ENCODE measurements at regions not wholly inside any gene's neighbourhood (a gene's known extent, or its start where the extent isn't known, plus 50 kb on each side); places are given as distances from the start of the nearest gene placed in this dataset.

- Histone ChIP-seq H3K36me3 (ENCODE audit: insufficient read depth, low read length) (no peaks in the 10 kb centered on the region), H3K79me2 (ENCODE audit: insufficient read depth, low read length) (no peaks in the 10 kb centered on the region), H2AFZ (ENCODE audit: low read depth, low read length) (no peak overlapping the region), H3K27ac (ENCODE audit: low read depth, low read length) (no peak overlapping the region), H3K9me3 (ENCODE audit: insufficient read depth, low read depth, low read length) (peaks cover 4% of the 10 kb centered on the region), H4K20me1 (ENCODE audit: insufficient read depth, low read length) (no peaks in the 10 kb centered on the region), H3K4me2 (ENCODE audit: low read length) (no peak overlapping the region), H3K27me3 (ENCODE audit: insufficient read depth, low read length) (no peaks in the 10 kb centered on the region), H3K4me3 (ENCODE audit: insufficient read depth, low read depth, low read length) (no peak overlapping the region), H3K9ac (ENCODE audit: low read length) (no peak overlapping the region), H3K4me1 (ENCODE audit: insufficient read depth, low read length) (no peaks in the 10 kb centered on the region)
- H3K27ac Mint-ChIP-seq (ENCODE audit: unreplicated experiment), result no peak overlapping the region
- TF ChIP-seq EZH2 (IDR thresholded peaks at IDR 0.05; ENCODE audit: insufficient read depth, low read length) (no peak), CTCF (IDR thresholded peaks at IDR 0.05; ENCODE audit: insufficient read depth, low read depth, low read length) (no peak)
- H3K27me3 Mint-ChIP-seq (ENCODE audit: low read depth, unreplicated experiment), result peaks cover 28% of the 10 kb centered on the region
- peaks cover 4% of the 10 kb centered on the region for H3K36me3 Mint-ChIP-seq (ENCODE audit: low read depth, unreplicated experiment)
- H3K4me3 Mint-ChIP-seq (ENCODE audit: unreplicated experiment), result no peak overlapping the region
- H3K9me3 Mint-ChIP-seq (ENCODE audit: unreplicated experiment), result peaks cover 7% of the 10 kb centered on the region
- H3K4me1 Mint-ChIP-seq (ENCODE audit: low read depth, unreplicated experiment), result no peaks in the 10 kb centered on the region
- FAIRE-seq (no peak), DNase-seq (ENCODE audit: low read depth) (no peak)
These were observed 242.1 kb downstream of the BCL11B start for GRCh38 chr14:99029916-99030305.

GRCh38 chr14:99030454-99030853, 241.5 kb downstream of the BCL11B start:
- H3K27me3 ChIP-seq (ENCODE audit: insufficient read depth, low read length), result no peaks in the 10 kb centered on the region
- H3K27me3 Mint-ChIP-seq (ENCODE audit: low read depth, unreplicated experiment), result peaks cover 28% of the 10 kb centered on the region
- no peak for FAIRE-seq

More at GRCh38 chr14:99030454-99030853, 241.5 kb downstream of the BCL11B start:
- DNase-seq (ENCODE audit: low read depth), result no peak
- no peaks in the 10 kb centered on the region for H3K79me2 ChIP-seq (ENCODE audit: insufficient read depth, low read length)
- H3K36me3 ChIP-seq (ENCODE audit: insufficient read depth, low read length), result no peaks in the 10 kb centered on the region
- H3K4me1 ChIP-seq (ENCODE audit: insufficient read depth, low read length), result peaks cover 4% of the 10 kb centered on the region
- H3K27ac ChIP-seq (ENCODE audit: low read depth, low read length), result no peak overlapping the region
- H3K36me3 Mint-ChIP-seq (ENCODE audit: low read depth, unreplicated experiment), result peaks cover 4% of the 10 kb centered on the region
- no peak overlapping the region for H3K4me3 Mint-ChIP-seq (ENCODE audit: unreplicated experiment)
- no peak overlapping the region for H3K4me3 ChIP-seq (ENCODE audit: insufficient read depth, low read depth, low read length)
- H3K27ac Mint-ChIP-seq (ENCODE audit: unreplicated experiment), result no peak overlapping the region
- H4K20me1 ChIP-seq (ENCODE audit: insufficient read depth, low read length), result no peaks in the 10 kb centered on the region
- peaks cover 3% of the 10 kb centered on the region for H3K4me1 Mint-ChIP-seq (ENCODE audit: low read depth, unreplicated experiment)
- TF ChIP-seq CTCF (IDR thresholded peaks at IDR 0.05; ENCODE audit: insufficient read depth, low read depth, low read length), result no peak
- TF ChIP-seq EZH2 (IDR thresholded peaks at IDR 0.05; ENCODE audit: insufficient read depth, low read length), result no peak
- peaks cover 7% of the 10 kb centered on the region for H3K9me3 Mint-ChIP-seq (ENCODE audit: unreplicated experiment)
- H3K9ac ChIP-seq (ENCODE audit: low read length), result no peak overlapping the region
- H2AFZ ChIP-seq (ENCODE audit: low read depth, low read length), result no peak overlapping the region
- H3K4me2 ChIP-seq (ENCODE audit: low read length), result no peak overlapping the region
- peaks cover 4% of the 10 kb centered on the region for H3K9me3 ChIP-seq (ENCODE audit: insufficient read depth, low read depth, low read length)

Data from astrocyte (in vitro differentiated cells and primary cell).